Ovary (tissue), 3 donors: ENCODE measurements at regions not wholly inside any gene's neighbourhood (a gene's known extent, or its start where the extent isn't known, plus 50 kb on each side); places are given as distances from the start of the nearest gene placed in this dataset.
"Not testable (repeated sequence)": the region's sequence is repeated elsewhere in the genome, so short reads cannot be mapped to it uniquely, and the experiment has no call there.

Experiments used
- CTCF ChIP-seq, 3 donors: fragments of 450-650 bp in 2 of 3; fragments of 200-600 bp in 1 of 3; IDR thresholded peaks; one replicate each; pipeline versions ENCODE4 v1.5.1 to v1.8.0; 2016 to 2022; ENCODE audit warnings: antibody characterized with exemption in 3 of 3, mild to moderate bottlenecking in 1 of 3
- POLR2A ChIP-seq: fragments of 450-650 bp; IDR thresholded peaks from one replicate; pipeline ENCODE4 v1.6.1; 2017; ENCODE audit warnings: antibody characterized with exemption, mild to moderate bottlenecking, moderate library complexity
- donor health status: DM: no; HTN: no; CAD: no.

- not testable (repeated sequence) for TF ChIP-seq CTCF (IDR thresholded peaks at IDR 0.05); POLR2A
These were observed 114.4 kb upstream of the ZNF469 start for GRCh38 chr16:88268186-88268970.
